GM18505 (cell line): ENCODE measurements at regions not wholly inside any gene's neighbourhood (a gene's known extent, or its start where the extent isn't known, plus 50 kb on each side); places are given as distances from the start of the nearest gene placed in this dataset.

Experiments used
- ATAC-seq: cut with Tn5 transposase; IDR thresholded peaks from one replicate; pipeline ENCODE4 v1.9.1; 2021; ENCODE audit not compliant: unreplicated experiment
- POLR2A ChIP-seq: IDR thresholded peaks from 4 replicates; pipeline ENCODE4 v1.6.1; 2011; ENCODE audit warnings: borderline replicate concordance; ENCODE audit not compliant: insufficient read depth, insufficient read length; ENCODE audit errors: extremely low read depth

DNA sequence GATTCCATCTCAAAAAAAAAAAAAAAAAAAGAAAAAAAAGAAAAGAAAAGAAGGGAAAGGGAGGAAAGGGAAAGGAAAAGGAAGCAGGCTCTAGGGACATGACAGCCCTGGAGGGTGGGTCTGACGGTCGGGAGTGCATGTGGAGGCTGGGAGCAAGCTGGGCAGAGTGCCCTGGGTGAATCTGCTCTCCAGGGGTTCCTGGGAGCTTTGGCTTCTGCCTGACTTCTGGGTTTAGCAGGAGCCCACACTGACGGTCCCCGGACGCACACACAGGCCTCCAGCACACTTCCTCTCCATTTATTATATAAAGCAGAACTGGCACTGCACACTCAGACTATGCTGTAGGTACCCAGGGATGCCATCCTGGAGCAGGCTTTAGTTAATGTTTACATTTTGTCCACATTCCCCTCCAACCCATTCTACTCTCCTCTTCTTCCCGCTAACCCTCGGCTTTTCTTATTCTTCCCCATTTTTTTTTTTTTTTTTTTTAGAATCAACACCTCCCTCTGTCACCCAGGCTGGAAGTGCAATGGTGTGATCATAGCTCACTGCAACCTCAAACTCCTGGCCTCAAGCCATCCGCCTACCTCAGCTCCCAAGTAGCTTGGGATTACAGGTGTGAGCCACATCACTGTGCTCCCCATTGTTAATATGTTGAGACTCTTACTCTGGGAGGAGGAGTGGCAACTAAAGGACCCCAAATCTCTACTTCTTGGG, 151.1 kb upstream of the SLC1A4 start:
- ATAC-seq, result no peak
- TF ChIP-seq POLR2A, result no peak

DNA sequence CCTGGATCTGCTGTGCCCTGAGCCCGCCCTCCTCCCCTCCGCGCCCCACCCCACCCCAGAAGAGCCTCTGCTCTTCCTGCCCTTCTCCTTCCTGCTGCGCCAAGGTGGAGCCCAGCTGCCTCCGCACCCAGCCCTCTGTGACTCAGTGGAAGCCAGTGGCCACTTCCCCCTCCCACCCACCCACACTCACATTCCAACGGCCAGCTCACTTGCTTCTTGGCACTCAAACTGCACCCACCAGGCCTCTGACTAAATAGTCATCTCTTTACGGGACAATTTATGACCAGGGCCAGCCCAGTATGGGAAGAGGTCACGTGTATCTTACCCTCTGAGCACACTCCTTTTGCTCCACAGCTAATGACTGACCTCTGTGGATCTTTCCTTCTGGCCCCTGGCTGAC, 150.4 kb upstream of the SLC1A4 start:
- ATAC-seq, result no peak
- TF ChIP-seq POLR2A, result no peak

DNA sequence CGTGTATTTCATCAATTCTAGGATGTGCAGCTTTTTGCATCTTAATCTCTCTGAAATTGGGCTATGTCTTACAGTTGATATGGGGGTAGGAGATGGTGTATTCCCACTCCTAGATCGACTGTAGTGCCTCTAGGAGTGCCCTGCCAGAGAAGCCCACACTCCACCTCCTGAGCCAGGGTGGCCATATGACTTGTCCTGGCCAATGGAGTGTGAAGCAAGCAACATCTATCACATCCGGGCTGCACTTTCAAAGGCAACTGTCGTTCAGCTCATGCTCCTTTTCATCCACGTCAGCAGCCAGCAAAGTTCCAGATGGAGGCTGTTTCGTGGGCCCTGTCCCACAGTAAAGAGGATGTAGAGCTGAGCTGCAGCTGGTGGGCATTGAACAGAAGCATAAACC, 149.4 kb upstream of the SLC1A4 start:
- ATAC-seq, result peak; percentile 73
- peak; percentile 63 for TF ChIP-seq POLR2A

DNA sequence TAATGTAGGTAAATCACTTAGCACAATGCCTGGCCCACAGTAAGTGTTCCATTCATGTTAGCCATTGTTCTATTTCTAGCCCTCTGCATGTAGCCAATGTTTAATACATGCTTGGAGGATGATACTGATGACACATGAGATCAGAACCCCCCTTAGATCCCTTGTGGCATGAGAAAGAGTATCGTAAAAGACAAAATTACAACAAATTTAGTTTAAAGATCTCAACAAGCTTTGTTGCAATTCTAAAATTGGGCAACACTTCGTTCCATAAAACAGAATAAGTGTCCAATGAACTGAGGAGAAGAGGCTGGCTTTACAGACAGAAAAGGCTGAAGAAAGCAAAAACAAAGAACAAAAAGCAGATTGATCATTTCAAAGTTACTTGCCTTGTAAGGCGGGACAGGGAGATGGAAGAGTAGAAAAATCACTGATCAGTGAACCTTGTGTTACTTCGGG, 148.7 kb upstream of the SLC1A4 start:
- no peak for TF ChIP-seq POLR2A
- no peak for ATAC-seq

DNA sequence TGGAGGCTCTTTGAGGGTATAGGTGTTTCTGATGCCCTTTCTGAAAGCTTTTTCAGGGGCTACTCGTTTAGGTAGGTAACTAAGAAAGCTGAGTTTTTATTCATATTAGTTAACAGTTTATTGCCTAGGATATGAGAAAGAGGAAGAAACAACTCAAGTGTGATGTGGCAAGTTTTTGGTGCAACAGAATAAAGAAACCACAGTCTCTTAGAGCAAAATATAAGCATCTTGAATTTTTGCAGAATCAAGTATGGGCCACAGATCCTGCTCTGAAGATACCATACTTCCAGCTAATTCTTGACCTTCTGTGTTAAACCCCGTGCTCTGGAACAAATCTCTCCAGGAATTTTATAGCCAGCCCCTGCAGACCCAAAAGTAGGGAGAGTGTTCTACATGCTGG, 147.7 kb upstream of the SLC1A4 start:
- no peak for TF ChIP-seq POLR2A
- ATAC-seq, result no peak

DNA sequence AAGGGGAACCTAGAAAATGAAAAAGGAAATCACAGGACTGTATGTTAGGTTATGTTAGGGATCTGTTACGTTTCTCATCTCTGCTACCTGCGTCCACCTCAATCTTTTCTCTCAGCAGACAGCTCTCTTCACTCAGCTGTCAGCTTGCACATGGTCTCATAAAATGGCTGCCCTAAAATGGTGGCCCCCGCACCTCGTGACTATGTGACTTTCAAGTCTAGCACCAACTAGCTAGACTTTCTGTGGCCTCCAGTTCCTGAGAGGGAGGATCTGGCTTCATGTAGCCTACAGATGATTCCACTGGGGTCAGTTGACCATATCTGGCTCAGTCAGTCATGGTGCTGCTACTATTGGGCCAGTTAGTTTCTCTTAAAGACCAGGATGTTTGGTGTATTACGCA, 147.2 kb upstream of the SLC1A4 start:
- no peak for ATAC-seq
- no peak for TF ChIP-seq POLR2A

DNA sequence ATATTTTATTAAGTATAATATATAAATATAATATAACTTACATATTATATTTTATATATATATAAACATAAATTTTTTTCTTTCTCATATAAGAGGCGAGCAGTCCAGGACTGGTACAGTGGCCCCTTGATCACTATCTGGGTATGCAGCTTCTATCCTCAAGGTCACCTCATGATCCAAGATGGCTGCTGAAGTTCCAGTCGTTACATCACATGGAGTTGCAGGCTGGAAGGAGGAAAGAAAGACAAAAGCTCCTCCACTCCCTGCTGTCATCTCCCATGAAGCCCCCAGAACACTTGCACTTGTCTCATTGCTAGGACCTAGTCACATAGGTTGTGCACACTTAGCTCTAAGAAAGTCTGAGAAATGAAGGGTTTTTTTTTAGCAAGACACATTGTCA, 145.1 kb upstream of the SLC1A4 start:
- TF ChIP-seq POLR2A, result no peak
- ATAC-seq, result no peak

DNA sequence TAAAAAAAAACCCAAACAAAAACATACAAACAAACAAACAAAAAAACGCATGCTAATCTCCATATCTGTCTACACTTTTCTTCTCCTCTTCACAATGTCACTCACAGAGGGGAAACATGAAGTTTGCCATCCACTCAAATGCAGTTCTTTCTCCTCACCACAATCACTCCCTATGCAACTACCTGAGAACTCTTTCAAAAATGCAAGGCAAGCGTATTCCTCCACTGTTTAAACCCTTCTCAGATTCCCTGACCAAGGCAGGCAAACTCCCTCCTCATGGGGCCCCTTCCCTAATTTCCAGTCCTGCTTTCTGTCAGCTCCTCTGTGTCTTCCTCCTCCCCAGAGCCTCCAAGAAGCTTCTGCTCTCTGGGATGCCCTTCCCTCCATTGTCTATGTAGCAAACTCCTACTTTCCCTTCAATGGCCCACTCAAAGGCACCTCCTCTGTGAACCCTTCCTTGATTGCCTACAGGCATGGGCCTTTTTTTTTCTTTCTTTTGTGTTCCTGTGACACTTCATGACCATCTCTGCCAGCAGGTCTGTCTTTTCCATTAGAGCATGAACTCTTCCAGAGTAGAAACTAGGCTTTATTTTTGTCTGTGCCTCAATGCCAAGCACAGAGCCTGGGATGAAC, 143.8 kb upstream of the SLC1A4 start:
- TF ChIP-seq POLR2A, result no peak
- ATAC-seq, result no peak

DNA sequence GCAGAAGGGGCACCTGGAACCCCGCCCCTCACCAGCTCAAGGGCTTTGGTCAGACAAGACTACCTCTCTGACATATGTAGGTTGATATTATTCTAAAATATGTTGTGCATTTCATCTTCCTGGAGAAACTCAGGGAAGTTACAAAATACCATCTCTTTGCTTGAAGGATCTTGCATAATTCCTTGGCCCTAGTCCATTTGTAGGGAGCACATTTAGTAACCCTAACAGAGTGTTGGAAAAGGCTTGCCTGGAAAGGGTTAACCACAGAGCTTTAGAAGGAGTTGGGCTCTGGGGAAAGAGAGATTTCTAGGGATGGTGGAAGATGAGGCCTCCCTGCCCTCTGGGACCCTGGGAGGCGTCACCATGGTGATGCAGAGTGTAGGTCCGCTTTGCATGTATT, 143.0 kb upstream of the SLC1A4 start:
- ATAC-seq, result no peak
- no peak for TF ChIP-seq POLR2A

DNA sequence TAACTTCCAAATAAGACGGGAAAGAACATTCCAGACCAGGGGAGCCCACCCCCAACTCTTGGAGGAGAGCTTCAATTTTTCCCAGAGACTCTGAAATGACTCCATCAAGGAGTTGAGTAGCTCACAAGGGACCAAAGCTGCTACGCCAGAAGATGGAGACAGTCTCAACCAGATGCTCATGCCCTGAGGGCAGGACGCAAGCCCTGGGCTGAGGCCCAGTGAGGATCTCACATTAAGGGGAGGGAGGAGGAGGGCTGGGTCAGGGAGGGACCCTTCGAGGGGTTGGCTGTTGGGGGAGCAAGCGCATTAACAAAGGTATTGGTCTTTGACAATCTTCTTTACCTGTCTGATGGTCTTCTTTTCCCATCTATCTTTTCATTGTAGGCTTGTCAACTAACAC, 141.3 kb upstream of the SLC1A4 start:
- no peak for ATAC-seq
- TF ChIP-seq POLR2A, result no peak

DNA sequence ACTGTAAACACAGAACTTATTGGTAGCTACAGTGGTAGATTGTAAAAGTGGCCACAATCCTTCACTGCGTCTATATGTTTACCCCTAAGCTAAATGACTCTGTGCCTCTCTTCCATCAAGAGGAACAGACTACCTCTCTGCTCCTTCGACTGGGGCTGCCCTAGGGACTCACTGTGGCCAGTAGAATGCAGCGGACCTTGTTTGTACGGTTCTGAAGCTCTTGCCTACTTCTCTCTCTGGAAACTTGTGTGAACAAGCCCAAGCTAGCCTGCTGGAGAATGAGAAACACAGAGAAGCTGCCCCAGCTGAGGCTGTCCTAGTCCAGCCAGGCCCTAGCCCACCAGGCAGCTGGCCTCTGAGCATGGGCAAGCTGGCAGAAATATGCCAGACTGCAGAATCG, 140.8 kb upstream of the SLC1A4 start:
- TF ChIP-seq POLR2A, result no peak
- ATAC-seq, result no peak

DNA sequence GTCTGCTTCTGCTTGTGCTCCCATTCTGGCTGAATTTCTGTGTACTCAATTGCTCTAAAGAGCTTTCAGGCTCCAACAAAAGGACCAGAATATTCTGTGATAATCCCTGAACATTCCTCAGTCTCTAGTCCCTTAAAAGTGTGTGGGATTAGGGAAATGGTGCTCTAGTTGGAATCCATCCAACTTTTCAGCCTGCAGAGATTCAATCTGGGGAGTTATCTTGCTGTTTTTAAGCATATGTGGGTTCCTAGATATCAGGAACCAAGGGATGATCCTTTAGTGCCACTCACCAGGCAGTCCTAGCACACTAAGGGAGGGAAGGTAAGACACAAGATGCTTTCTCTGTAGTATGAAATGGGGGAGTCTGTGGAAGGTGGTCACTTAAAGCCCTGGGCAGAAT, 140.3 kb upstream of the SLC1A4 start:
- TF ChIP-seq POLR2A, result no peak
- ATAC-seq, result no peak

DNA sequence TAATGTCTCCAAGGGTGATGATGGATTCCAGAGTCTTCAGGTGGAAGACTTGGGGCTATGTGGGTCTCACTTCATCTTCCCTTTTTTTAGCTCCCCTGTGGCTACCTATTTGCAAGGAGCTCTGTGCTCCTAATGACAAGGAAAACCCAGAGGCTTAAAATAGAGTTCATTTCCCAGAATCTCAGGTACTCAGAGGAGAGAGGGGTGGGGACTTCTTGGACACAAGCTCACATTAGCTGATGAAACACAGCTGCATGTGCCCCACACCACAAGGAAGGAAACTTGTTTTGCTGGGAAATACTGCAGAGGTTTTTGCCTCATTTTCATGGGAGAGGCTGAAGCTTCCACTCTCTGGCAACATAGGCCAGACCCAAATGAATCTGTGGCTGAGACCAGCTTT, 138.6 kb upstream of the SLC1A4 start:
- ATAC-seq, result no peak
- no peak for TF ChIP-seq POLR2A

DNA sequence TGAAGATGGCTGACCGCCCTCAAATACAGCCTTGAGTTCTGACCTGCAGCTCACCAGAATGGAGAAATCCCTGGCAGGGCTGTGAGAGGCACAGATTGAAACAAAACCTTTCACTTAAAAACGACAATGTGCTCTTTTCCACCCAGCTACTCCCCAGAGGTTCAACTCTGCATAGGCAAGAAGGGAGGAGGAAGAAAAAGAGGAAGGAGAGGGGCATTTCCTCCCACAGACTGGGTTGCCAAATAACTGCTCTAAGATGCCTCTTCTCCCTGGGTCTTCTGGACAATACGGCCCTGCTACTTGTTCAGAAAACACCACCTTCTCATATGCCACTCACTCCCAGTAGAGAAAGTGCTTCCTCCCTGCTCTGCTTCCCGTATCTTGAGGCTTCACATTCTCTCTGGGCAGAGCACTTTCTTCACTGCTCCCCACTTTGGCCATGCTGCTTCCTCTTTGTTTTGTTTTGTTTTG, 136.4 kb upstream of the SLC1A4 start:
- TF ChIP-seq POLR2A, result no peak
- no peak for ATAC-seq
